ENCODE measurements at regions not wholly inside any gene's neighbourhood (a gene's known extent, or its start where the extent isn't known, plus 50 kb on each side); places are given as distances from the start of the nearest gene placed in this dataset.

GRCh38 chr3:82790307-82791097 is 1029.1 kb upstream of the GBE1 start:
- FAIRE-seq = no peak

DNA sequence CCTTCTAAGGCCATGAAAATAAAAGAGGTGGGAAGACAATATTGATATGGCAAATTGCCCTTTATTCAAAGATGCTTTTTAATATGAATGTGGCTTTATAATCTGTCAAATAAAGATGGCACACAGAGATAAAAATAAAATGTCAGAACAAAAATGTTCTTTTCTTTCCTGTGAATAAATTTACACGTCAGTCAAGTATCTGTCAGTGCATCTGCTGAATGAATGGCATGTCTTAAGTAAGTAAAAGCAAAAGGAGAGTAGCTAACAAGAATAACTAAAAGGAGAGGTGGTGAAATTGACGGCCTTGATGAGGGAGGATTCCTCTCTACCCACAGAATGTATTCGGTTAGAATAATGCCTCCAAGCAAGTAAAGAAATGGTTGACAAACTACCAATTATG is 1021.7 kb upstream of the GBE1 start:
- no peak for FAIRE-seq
- no peak for DNase-seq (ENCODE audit: extremely low spot score, insufficient read length, low read depth)

More at GRCh38 chr3:82790307-82791097, 1029.1 kb upstream of the GBE1 start:
- no peak for DNase-seq (ENCODE audit: extremely low spot score, insufficient read length, low read depth)

DNA sequence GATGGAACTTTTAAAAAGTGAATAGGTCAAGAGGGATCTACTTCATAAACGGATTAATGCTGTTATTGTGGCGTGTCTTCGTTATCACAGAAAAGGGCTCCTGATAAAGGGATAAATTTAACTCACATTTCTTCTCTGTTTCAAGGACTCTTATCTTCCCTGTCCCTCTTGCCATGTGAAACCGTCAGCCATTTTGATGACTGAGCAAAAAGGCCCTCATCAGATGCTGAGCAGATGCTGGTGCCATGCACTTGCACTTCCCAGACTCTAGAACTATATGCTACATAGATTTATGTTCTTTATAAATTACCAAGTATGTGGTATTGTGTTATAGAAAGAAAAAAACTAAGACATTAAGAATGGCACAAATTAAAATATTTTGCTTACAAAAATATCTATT is 1011.8 kb upstream of the GBE1 start:
- FAIRE-seq = no peak
- DNase-seq (ENCODE audit: extremely low spot score, insufficient read length, low read depth) = no peak

DNA sequence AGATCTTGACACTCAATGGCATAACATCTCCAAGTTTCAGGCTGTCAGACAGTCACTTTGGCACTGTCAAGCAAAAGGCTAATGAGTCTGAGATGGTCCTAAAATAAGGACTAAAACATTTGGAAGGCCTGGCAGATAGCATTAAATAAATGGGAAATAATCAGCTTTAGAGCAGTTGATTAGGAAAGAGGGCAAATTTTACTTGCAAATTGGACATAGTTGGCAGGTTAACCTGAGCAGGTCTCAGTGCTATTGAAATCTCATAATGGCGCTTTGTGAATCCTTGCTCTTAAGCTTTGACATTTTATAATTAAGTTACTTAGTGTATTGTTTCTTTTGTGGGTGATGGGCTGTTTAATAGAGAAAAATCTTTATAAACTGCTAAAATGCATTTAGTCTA is 1003.1 kb upstream of the GBE1 start:
- DNase-seq (ENCODE audit: extremely low spot score, insufficient read length, low read depth) = no peak
- no peak for FAIRE-seq

DNA sequence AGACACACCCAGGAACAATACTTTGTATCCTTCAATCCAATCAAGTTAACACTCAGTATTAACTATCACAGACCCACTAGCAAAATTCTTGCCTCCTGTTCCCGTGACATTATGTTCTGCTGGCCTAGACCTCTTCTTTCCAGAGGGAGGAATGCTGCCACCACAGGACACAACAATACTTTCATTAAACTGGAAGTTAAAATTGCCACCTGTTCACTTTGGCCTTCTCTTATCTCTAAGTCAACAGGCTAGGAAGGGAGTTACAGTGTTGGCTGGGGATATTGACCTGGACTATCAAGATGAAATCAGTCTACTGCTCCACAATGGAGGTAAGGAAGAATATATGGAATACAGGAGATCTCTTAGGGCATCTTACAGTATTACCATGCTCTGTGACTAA is 1000.4 kb upstream of the GBE1 start:
- FAIRE-seq (no peak), DNase-seq (ENCODE audit: extremely low spot score, insufficient read length, low read depth) (no peak)

DNA sequence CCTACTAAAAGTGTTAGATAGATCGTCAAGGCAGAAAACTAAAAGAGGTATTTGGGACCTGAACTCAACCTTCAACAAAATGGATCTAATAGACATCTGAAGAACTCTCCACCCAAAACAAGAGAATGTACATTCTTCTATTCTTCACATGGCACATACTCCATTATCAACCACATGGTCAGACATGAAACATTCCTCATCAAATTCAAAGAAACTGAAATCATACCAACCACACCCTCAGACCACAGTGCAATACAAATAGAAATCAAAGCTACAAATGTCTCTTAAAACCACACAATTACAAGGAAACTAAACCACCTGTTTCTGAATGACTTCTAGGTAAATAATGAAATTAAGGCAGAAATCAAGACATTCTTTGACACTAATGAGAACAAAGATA is 984.1 kb upstream of the GBE1 start:
- no peak for DNase-seq (ENCODE audit: extremely low spot score, insufficient read length, low read depth)
- FAIRE-seq = no peak

DNA sequence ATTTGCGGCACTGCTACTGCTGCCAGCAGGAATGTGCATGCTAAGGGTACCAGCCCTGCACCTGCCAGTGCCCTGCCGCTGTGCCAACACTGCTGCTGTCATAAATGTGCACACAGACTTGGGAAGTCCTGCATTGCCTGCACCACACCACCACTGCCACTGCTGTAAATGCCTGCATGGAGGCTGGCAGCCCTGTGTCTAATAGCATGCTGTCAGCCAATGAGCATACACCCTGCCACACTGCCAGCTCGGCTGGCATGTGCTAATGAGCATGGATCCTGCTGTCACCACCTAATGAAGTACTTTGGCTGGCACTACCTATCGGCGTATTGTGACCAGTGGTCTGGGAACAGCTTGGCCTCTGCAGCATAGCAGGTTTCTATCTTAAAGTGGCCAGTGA is 981.8 kb upstream of the GBE1 start:
- FAIRE-seq = no peak
- DNase-seq (ENCODE audit: extremely low spot score, insufficient read length, low read depth) = no peak

DNA sequence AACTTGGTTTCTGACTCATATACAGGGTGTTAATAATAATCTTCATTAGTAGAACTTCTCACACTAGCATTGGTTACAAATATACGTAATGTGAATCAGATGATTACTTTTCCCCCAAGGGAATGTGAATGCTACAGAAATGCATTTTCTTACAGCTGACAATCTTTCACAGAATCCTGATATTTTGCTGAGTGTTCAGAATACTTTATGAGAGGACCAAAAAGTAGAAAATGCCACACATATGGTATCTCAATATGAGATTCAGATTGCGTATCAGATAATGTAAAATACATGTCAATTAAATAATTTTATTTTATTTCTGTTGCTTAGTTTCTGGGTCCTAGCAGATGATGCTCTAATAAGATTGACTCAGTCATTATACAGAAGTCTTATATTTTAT is 979.9 kb upstream of the GBE1 start:
- FAIRE-seq (no peak), DNase-seq (ENCODE audit: extremely low spot score, insufficient read length, low read depth) (no peak)

- FAIRE-seq = no peak
- DNase-seq (ENCODE audit: extremely low spot score, insufficient read length, low read depth) = no peak
Observed at GRCh38 chr3:82739390-82739789, 977.9 kb upstream of the GBE1 start.

GRCh38 chr3:82736696-82737277 is 975.3 kb upstream of the GBE1 start:
- DNase-seq (ENCODE audit: extremely low spot score, insufficient read length, low read depth) (no peak), FAIRE-seq (no peak)

- FAIRE-seq = no peak
- DNase-seq (ENCODE audit: extremely low spot score, insufficient read length, low read depth) = no peak
Observed at GRCh38 chr3:82715091-82715856, 953.8 kb upstream of the GBE1 start.

GRCh38 chr3:82707035-82707434 is 945.6 kb upstream of the GBE1 start:
- FAIRE-seq (no peak), DNase-seq (ENCODE audit: extremely low spot score, insufficient read length, low read depth) (no peak)

GRCh38 chr3:82685761-82686160 is 924.3 kb upstream of the GBE1 start:
- DNase-seq (ENCODE audit: extremely low spot score, insufficient read length, low read depth) (no peak), FAIRE-seq (no peak)

DNA sequence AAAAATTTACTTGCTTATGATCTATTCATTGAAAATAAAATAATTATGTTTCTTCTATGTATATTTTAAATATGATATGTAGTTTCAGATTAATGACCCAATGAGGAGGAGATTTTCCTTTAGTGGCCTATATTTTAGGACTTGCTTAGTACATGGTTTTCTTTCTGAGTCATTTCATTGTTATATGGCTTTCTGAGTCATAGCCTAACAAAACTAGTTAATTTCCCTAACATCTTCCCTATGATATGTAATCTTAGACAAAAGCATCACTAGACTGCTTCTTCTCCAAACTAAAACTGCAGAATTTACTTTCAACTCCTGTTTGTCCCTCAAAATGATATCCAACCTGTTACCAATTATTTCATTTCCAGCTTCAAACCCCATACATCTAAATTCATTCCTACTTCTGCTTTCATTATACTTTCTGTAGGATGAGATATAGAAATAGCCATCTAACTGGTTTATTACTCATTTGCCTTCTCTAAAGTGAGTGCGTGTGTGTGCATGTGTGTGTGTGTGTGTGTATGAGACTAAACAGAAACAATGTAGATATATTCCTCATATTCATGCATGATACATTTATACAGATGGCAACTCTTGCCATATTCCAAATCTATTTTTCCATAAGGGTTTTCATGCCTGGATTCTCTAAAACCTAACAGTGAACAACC is 915.0 kb upstream of the GBE1 start:
- FAIRE-seq (no peak), DNase-seq (ENCODE audit: extremely low spot score, insufficient read length, low read depth) (no peak)

DNA sequence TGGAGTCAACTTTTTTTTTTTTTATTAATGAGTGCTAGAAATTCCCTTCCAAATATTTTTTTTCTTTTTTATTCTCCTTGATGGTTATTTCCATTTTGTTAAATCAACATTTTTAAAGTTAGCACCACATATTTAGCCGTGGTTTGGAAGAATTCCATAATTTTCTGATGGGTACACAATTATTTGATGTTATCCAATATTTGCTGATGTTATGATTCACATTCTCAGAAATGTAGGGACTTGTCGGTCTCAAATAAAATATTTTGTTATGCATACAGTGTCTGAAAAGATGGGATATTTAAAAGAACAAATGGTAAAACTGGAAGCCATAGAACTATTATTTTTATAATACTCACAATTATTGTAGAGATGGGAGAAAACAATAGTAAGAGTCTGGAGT is 911.5 kb upstream of the GBE1 start:
- FAIRE-seq = no peak

GRCh38 chr3:82671466-82671865 is 910.0 kb upstream of the GBE1 start:
- no peak for FAIRE-seq
- DNase-seq (ENCODE audit: extremely low spot score, insufficient read length, low read depth) = no peak

More for the DNA sequence above, 911.5 kb upstream of the GBE1 start:
- DNase-seq (ENCODE audit: extremely low spot score, insufficient read length, low read depth) = no peak

DNA sequence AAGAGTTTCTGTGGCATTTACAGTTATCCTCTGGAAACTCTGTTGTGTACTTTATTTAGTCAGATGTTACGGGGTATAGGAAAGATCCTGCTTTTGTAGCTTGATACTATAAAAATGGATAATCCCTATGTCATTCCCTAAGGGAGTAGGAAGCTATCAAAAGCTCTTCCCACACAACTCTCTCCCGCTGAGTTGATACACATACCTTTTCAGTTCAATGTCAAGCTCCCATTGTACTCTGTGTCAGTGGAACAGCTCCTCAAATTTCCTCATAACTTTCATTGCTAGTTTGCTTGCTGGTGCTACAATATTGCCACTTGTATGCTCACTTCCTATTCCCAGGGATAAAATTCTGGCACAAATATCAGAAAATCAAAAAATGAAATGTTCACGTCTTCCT is 893.3 kb upstream of the GBE1 start:
- no peak for FAIRE-seq
- DNase-seq (ENCODE audit: extremely low spot score, insufficient read length, low read depth) = no peak

- no peak for FAIRE-seq
- DNase-seq (ENCODE audit: extremely low spot score, insufficient read length, low read depth) = no peak
Observed at GRCh38 chr3:82643948-82644347, 882.5 kb upstream of the GBE1 start.

DNA sequence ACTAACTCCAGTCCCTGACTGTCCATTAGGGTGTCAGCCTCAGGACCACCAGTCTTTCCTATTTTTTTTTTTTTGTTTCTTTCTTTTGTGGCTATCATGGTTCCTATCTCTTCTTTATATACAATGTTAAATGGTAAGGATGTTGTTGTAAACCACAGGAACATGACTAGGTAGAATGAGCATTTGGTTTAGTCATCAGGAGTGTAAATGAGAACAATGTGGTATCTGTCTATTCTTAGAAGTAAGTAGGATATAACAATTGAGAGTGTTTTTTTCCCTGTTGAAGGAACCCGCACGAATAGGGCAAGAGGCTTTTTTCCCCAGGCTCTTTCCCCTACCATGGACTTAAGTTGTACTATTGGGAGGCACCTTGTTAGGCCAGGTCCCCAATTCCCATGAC is 880.3 kb upstream of the GBE1 start:
- FAIRE-seq = no peak
- no peak for DNase-seq (ENCODE audit: extremely low spot score, insufficient read length, low read depth)

GRCh38 chr3:82640254-82640653 is 878.8 kb upstream of the GBE1 start:
- DNase-seq (ENCODE audit: extremely low spot score, insufficient read length, low read depth) (no peak), FAIRE-seq (no peak)

GRCh38 chr3:82637574-82637973 is 876.1 kb upstream of the GBE1 start:
- DNase-seq (ENCODE audit: extremely low spot score, insufficient read length, low read depth) = no peak
- no peak for FAIRE-seq
